ENCODE measurements at regions not wholly inside any gene's neighbourhood (a gene's known extent, or its start where the extent isn't known, plus 50 kb on each side); places are given as distances from the start of the nearest gene placed in this dataset.
"Not testable (repeated sequence)": the region's sequence is repeated elsewhere in the genome, so short reads cannot be mapped to it uniquely, and the experiment has no call there.

DNA sequence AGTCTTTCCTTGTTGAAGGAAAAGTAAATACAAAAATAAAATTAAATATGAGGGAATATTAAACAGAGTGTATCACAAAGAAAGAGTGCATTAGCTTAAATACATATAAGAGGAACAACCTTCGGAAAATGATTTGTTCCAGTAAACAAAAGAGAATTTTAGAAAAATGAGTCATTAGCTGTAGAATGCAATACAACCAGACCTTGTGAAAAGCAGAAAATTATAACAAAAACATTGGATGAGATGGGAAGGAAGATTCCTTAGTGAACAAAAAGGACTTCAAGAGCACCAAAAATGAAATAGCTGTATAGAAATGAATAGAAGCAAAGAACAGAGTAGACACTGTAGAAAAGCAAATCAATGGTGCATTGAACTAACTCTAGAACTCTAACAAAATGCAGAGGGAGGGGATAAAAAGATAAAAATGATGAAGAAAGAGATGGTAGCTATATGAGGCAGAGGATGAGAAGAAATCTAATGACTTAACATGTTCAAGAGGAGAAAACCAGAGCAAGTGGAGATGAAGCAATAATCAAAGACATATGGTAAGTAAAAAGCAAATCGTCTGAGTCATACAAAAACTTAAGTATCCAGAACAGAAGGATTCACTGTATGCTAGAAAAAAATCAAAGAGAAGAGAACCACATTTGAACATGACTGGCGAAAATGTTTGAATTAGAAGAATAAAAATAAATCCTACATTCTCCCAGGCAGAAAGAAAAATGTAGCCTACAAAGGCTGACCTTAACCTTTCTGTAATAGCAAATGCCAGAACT is 190.5 kb downstream of the TMEM26 start:
- DNase-seq = no peak

DNA sequence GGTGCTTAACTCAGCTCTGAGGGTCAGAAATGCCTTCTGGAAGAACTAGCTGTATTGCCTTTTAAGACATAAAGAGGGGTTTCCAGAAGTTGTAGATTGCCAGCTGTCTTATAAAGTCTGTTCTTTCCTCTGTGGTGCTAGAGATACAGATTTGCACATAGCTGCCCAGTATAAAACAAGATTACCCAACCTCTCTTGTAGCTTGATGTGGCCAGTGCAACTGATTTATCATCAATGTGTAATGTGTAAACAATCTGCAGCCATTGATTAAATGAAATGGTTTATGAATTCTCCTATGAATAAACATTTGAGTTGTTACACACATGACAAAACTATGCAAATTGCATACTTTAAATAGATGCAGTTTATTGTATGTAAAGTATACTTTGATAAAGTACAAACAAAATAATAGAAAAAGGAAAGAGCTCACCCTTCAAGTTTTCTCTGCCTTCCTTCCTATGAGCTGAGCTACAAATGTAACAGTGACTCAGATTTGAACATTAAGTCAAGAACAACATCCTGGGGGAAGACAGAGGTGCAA is 195.2 kb downstream of the TMEM26 start:
- no peak for DNase-seq

DNA sequence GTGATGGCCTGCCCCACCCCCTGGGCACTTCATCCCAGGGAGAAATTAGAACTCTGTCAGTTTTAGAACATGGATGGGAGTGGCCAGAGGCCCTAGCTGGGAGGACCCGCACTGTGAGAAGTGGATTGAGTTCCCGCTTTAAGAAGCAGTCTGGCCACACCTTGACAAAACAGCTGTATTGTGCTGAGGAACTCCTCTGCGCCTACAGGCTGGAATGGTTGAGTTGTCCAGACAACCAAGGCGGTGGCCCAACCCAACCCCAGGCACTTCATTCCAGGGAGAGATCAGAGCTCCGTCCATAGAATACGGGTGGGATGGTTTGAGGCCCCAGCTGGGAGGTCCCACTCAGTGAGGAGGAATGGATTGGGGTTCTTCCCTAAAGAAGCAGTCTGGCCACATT is 196.0 kb downstream of the TMEM26 start:
- no peak for DNase-seq

- not testable (repeated sequence) for DNase-seq
Measured at GRCh38 chr10:61252326-61252725, 200.9 kb downstream of the TMEM26 start.

GRCh38 chr10:61251089-61251488 is 202.1 kb downstream of the TMEM26 start:
- DNase-seq = no peak

GRCh38 chr10:61250131-61250530 is 203.1 kb downstream of the TMEM26 start:
- no peak for DNase-seq

- no peak for DNase-seq
Measured at GRCh38 chr10:61248013-61248412, 205.2 kb downstream of the TMEM26 start.

DNA sequence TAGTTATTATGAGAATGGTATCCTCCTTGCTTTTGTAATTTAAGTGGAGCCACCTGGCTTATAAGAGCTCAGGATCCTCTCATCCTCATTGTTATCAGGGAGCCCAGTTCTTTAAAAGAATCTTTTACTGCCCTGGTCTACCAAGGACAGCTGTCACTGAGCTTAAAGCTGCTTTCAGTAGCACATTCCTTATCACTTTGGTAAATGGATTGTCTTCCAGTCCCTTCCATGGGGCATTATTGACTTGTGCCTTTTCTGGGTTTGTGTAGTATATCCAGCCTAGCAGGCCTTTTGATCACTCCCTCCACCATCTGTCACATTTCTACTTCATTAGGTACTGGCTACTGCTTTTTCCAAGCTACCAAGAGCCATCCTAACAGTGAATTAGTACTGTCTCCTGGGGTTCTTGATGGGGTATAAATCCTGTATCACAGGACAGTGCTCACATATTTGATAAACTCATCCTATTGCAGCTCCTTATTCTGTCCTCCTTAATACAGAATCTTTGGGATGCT is 208.9 kb downstream of the TMEM26 start:
- DNase-seq = no peak

DNA sequence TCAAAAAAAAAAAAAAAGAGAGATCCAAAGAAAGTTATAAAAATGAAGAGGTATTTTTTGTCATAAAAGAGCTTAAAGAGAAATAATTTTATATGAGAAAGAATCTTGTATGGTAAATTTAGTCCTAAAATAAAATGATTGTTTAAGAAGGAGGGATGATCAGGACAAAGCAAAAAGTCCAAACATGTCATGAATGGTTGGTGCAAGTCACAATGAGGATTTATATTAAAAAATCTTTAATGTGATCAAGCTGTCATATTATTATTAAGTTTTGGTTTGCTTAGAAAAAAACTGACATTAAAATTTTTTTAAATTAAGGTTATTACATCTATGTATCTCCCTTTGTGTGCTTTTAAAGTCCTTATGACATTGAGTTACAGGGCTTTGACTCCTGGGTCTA is 220.4 kb downstream of the TMEM26 start:
- no peak for DNase-seq

GRCh38 chr10:61225939-61226338 is 227.2 kb downstream of the TMEM26 start:
- no peak for DNase-seq

GRCh38 chr10:61223576-61223975 is 229.6 kb downstream of the TMEM26 start:
- DNase-seq = no peak

DNA sequence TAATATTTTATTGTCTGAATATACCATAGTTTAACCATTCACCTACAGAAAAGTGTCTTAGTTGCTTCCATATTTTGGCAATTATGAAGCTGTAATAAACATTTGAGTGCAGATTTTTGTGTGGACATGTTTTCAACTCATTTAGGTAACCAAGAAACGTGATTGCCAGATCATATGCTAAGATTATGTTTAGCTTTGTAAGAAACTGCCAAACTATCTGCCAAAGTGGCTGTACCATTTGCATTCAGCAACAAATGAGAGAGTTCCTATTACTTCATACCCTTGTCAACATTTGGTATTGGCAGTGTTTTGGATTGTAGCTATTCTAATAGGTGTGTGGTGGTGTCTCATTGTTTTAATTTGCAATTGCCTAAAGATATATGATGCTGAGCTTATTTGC is 233.5 kb downstream of the TMEM26 start:
- DNase-seq = no peak

- DNase-seq = no peak
Measured at GRCh38 chr10:61217851-61218565, 235.2 kb downstream of the TMEM26 start.

DNA sequence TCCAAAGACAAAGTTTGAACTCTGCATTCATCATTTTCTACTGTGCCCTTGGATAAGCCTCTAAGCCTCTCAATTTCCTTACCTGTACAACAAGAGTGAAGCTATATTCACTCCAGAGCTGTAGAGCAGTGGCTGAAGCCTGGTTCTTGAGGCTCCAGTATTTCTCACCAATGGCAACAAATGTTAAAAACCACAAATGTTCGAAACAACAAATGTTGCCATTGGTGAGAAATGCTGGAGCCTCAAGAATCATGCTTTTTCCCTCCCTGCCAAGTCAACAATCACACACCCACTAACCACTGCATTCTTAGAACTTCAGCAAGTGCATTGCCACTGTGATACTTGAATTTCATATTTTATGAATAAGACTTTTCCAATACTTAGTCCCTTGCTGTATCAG is 237.9 kb downstream of the TMEM26 start:
- DNase-seq = no peak

GRCh38 chr10:61211468-61211867 is 241.7 kb downstream of the TMEM26 start:
- DNase-seq = no peak

DNA sequence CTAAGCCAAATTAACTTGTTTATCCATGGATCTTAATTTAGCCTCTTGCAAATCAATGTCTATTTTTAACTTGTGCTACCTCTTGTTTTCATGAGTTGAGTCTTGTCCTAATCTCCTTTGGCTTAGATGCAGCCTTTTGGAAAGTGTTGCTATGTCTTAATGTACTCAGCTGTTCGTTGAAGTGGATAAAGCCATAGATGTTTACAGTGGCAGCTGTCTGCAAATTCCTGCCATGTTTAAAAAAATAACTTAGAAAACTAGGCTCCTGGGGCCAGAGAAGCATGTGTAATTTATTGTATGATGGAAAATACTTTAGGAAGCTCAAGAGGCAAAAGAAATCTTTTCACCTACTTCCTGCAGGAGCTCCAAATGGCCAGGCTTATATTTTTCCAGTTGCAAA is 253.1 kb upstream of the RHOBTB1 start:
- DNase-seq = no peak

DNA sequence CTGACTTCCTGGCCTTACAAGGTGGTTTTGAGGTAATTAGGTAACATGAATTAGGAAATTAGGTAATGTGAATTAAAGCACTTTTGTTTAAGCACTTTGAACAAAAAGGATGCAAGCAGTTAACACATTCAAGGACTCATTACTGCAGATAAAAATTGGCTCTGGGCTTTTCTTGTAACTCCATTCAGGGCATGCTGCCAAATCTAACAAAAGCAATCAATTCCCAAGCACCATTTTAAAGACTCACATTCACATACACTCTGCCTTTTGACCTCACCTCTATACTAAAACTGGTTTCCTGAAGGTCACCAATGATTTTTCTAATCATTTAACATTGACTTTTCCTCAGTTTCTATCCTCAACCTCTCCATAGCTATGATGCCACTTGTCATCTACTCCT is 251.2 kb upstream of the RHOBTB1 start:
- no peak for DNase-seq

DNA sequence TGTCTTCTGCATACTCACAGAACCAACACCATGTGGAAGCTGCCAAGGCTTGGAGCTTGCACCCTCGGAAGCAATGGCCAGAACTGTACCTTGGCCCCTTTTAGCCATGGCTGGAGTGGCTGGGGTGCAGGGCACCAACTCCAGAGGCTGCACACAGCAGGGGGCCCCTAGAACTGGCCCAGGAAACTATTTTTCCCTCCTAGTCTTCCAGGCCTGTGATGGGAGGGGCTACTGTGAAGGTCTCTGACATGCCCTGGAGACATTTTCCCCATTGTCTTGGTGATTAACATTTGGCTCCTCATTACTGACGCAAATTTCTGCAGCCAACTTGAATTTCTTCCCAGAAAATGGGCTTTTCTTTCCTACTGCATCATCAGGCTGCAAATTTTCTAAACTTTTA is 248.6 kb upstream of the RHOBTB1 start:
- DNase-seq = not testable (repeated sequence)

DNA sequence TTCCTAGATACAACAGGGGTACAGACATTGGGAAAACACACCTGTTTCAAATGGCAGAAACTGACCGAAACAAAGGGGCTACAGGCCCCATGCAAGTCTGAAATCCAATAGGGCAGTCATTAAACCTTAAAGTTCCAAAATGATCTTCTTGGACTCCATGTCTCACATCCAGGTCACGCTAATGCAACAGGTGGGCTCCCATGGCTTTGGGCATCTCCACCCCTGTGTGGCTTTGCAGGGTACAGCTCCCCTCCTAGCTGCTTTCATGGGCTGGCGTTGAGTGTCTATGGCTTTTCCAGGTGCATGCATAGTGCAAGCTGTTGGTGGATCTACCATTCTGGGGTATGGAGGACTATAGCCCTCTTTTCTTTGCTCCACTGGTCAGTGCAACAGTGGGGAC is 248.1 kb upstream of the RHOBTB1 start:
- no peak for DNase-seq

GRCh38 chr10:61189912-61190311 is 245.9 kb upstream of the RHOBTB1 start:
- no peak for DNase-seq

DNA sequence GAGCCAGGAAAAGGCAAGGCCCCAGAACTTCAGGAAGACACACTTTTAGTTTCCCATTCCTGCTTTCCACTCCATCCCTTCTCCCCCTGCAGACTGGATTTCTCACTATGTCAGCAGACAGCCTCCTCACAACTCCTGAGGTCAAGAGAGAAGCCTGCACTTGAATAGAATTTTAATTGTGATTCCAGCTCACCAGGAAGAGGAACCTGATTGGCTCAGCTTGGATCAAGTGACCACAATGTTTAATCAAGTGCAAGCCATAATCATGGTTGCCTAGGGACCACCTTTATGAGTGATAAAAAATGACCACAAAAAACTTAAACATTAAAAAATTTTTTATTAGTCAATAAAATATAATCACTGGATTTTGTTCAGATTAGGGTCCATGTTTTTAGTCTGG is 244.7 kb upstream of the RHOBTB1 start:
- no peak for DNase-seq

GRCh38 chr10:61188101-61188500 is 244.1 kb upstream of the RHOBTB1 start:
- DNase-seq = no peak

DNA sequence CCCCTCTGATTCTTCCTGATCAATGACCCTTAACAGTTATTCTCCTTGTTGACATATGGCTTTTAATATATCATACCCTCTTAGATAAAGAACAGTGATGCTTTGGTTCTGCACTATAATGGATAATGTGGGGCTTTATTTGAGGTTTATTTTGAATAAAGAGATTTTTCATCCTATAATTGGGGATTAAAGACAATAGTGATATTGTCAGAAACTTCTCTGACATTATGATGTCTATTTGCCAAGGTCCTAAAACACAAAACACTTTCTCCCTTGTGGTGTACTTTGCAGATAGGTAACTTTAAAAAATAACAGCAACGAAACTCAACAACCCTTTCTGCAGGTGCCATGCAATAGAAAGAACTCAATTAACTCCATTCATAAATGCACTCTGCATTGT is 243.6 kb upstream of the RHOBTB1 start:
- no peak for DNase-seq

DNA sequence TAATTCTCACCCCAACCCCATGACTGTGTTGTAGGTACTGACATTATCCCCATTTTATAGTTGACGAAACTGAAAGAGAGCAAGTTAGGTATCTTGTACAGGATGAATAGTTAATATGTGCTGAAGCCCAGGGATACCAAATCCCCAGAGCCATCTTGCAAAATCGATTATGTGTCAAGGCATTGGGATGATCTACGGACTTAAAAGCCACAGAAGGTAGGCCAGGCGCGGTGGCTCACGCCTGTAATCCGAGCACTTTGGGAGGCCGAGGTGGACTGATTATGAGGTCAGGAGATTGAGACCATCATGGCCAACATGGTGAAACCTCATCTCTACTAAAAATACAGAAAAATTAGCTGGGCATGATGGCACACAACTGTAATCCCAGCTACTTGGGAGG is 242.4 kb upstream of the RHOBTB1 start:
- no peak for DNase-seq

Data from inflammatory macrophage treated with lipopolysaccharide for 4 hours (primary cell).